GM18951 (cell line): ENCODE measurements at regions not wholly inside any gene's neighbourhood (a gene's known extent, or its start where the extent isn't known, plus 50 kb on each side); places are given as distances from the start of the nearest gene placed in this dataset.

Experiments used
- POLR2A ChIP-seq: IDR thresholded peaks from 4 replicates; pipeline ENCODE4 v1.6.1; 2011; ENCODE audit warnings: mild to moderate bottlenecking; ENCODE audit not compliant: insufficient read length, insufficient read depth; ENCODE audit errors: extremely low read depth
- in situ Hi-C: fragments of 300-500 bp; cut with MboI; formaldehyde crosslinking; loops from one replicate; pipeline ENCODE4 v1.12.0; 2022; ENCODE audit warnings: low sequenced_read_pairs, mixed read lengths, inconsistent platforms; ENCODE audit not compliant: unreplicated experiment

- in situ Hi-C loops: no loop called here
- TF ChIP-seq POLR2A: no peak
Measured at GRCh38 chr5:65068410-65068809, 299.7 kb downstream of the CWC27 start.

DNA sequence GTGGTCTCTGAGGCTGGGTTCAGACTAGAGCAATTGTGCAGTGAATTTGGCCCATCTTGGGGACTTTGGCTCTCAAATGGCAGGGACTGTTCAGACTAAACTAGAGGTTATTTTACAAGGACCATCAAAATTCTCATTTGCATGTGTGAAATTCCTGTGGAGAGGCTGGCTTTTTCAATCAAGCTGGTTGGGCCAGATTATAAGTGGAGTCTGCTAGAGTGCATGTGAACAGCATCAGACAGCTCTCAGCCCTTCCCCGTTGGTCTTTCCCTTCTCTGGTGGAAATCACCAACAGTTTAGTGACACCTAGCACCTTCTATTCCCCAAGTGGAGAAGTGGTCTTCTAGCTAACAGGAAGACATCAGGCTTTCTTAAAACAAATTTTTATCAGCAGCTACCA lies 301.3 kb downstream of the CWC27 start:
- in situ Hi-C loops: no loop called here
- no peak for TF ChIP-seq POLR2A

- in situ Hi-C loops: no loop called here
- no peak for TF ChIP-seq POLR2A
Measured at GRCh38 chr5:65072850-65073249, 304.1 kb downstream of the CWC27 start.

GRCh38 chr5:65073250-65073661 lies 304.5 kb downstream of the CWC27 start:
- in situ Hi-C loops: no loop called here
- no peak for TF ChIP-seq POLR2A

DNA sequence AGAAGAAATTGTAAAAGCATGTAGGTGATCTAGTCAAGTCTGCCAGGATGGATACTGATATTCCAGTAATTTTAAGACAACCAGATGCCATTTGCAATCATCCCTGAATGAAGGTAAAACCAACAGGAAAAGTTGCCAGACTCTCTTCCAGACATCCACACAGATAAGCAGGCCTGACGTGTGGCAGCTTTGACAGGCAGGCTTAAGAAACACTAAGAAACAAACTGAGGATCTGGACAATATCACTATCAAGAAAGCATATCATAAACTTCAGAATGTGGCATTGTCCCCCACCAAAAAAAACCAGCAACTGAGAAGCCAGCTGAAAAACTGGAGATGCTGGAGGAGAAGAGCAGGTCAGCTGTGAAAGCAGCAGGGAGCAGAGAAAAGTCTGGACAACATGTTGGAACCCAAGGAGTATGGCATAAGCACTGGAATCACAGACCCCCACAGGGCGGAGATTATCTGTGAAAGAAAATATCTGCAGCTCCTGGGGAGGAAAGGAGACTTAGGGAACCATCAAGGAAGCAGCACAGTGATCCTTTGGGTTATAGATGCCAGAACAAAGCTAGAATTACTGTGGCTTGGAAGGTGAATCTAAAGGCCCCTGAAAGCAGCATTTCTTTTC lies 307.0 kb downstream of the CWC27 start:
- in situ Hi-C loops: loop anchor here (25.0 kb wide), 1 partner anchor 412 kb away; the partner anchor contains the start of gene ADAMTS6
- TF ChIP-seq POLR2A: no peak

DNA sequence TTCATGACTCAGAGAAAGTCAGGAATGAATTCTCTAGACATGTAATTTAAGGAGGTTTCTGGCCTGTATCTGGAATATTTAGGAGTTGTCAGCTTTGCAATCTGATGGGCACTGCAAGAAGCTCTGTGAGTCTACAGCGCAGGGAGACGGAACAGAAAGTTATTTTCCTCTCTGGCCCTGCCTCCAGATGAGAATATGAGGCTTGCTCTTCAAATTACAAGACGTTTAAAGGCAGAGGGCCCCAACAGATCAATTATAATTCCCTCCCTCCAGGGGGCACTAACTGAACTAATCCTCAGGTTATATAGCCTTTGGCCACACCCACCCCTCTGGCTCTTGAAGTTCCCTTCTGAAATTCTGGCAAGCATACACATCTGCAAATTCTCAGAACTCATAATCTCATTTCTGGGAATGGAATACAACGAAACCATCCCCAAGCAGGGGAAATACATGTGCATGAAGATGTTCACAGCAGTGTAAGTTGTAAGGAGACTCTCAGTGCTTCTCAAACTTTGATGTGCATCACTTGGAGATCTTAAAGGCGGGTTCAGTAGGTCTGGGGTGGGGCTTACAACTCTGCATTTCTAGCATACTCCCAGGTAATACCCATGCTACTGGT lies 307.6 kb downstream of the CWC27 start:
- in situ Hi-C loops: loop anchor here (25.0 kb wide), 1 partner anchor 411 kb away; the partner anchor contains the start of gene ADAMTS6
- no peak for TF ChIP-seq POLR2A

DNA sequence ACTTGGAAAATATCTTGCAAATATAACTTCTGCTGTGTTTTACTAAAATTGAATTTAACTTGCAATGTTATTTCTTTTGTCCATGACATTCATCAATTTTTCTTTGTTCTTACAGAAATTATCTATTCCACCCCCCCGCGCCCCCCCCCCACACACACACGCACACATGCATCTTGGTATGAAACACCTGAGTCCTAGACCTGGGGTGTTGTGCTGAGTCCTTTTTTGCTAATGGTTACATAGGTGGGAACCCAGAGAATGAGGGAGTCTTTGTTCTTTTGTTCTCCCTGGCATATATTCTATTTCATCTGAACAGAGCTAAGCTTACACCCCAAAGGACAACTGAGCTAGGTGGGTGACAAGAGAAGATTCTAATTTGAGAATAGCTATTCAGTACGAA lies 308.9 kb downstream of the CWC27 start:
- no peak for TF ChIP-seq POLR2A
- in situ Hi-C loops: loop anchor here (25.0 kb wide), 1 partner anchor 410 kb away; the partner anchor contains the start of gene ADAMTS6

DNA sequence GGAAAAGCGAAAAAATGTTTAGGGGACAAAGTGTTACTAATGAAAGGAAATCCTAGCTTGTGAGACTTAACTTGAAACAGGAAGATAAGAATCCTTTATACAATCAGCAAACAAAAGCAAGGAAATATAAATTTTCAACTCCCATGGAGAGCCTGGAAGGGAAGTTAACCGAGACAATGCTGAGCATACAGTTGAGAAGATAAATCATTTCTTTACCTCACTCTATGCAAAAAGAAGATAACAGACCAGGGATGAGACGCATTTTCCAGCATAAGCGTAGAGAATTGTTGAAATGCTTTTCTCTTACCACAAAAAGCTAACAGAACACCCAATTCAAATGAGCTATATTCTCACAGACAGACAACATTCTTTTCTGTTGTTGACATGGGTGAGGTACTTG lies 309.6 kb downstream of the CWC27 start:
- no peak for TF ChIP-seq POLR2A
- in situ Hi-C loops: loop anchor here (25.0 kb wide), 1 partner anchor 409 kb away; the partner anchor contains the start of gene ADAMTS6

DNA sequence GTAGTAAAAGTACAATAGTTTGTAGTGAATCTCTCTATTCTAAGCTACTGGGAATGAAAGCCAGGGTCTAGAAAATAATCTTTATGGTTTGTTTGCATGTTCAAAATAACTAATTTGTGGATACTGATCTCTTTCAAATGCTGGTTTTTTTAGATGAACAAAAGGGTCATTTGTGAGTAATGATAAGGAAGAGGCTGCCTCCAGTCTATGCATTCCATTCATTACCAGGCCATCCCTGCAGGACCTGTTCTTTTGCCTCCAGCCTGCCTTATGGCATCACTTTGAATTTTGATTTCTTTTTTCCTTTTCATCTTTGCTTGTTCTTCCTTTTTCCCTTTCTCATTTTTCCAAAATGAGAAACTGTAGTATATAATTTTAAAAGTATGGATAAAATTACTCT lies 312.3 kb downstream of the CWC27 start:
- in situ Hi-C loops: loop anchor here (25.0 kb wide), 1 partner anchor 406 kb away; the partner anchor contains the start of gene ADAMTS6
- TF ChIP-seq POLR2A: no peak

- in situ Hi-C loops: loop anchor here (25.0 kb wide), 1 partner anchor 402 kb away; the partner anchor contains the start of gene ADAMTS6
- no peak for TF ChIP-seq POLR2A
Measured at GRCh38 chr5:65084795-65085515, 316.2 kb downstream of the CWC27 start.

GRCh38 chr5:65085516-65085850 lies 316.8 kb downstream of the CWC27 start:
- no peak for TF ChIP-seq POLR2A
- in situ Hi-C loops: loop anchor here (25.0 kb wide), 1 partner anchor 402 kb away; the partner anchor contains the start of gene ADAMTS6

DNA sequence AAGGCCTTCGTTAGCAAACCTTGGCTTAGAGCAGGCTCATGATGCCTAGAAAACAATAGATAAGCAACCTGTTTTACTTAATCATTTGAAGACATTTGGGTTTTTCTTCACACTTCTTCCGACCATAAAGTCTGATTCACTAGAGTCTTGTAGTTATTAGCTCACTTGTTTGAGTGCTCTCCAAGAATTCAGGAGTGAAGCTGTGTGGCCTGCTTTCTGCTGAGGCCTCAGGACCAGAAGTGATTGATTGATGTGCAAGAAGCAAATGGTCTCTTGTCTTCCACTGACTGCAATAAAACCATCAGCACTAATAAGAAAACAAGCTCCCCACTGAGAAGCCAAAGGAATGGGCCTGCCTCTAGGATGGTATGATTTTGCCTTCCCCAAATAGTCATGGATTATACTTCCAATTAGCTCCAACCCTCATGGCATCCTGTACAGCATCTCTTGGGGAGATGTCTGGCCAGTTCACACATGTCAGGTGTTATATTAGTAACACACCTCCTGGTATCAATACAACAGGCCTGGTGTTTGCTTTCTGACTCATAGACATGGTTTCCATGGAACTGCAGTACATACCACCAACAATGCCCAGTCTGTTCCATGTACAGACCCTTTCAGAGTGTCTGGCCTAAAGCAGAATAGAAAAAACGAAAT lies 317.6 kb downstream of the CWC27 start:
- in situ Hi-C loops: loop anchor here (25.0 kb wide), 1 partner anchor 401 kb away; the partner anchor contains the start of gene ADAMTS6
- no peak for TF ChIP-seq POLR2A

GRCh38 chr5:65087154-65087553 lies 318.4 kb downstream of the CWC27 start:
- in situ Hi-C loops: loop anchor here (25.0 kb wide), 1 partner anchor 400 kb away; the partner anchor contains the start of gene ADAMTS6
- no peak for TF ChIP-seq POLR2A
